Activated CD8-positive, alpha-beta T cell treated with anti-CD3 and anti-CD28 coated beads for 36 hours (primary cell): ENCODE measurements at regions not wholly inside any gene's neighbourhood (a gene's known extent, or its start where the extent isn't known, plus 50 kb on each side); places are given as distances from the start of the nearest gene placed in this dataset.

ENCODE experiments used
- ATAC-seq: fragments of 200-7000 bp; cut with Tn5 transposase; one replicate; pipeline ENCODE4 v1.10.0; 2021; ENCODE audit warnings: mild to moderate bottlenecking, moderate library complexity
- CTCF ChIA-PET: fragments of 350-600 bp; sonication (Branson Sonifier 250); formaldehyde crosslinking; loops from one replicate; lab custom pipeline; 2021; ENCODE audit warnings: antibody characterized with exemption; lab: Charles Lee
- POLR2A ChIA-PET: fragments of 350-600 bp; sonication (Branson Sonifier 250); formaldehyde crosslinking; loops from one replicate; lab custom pipeline; 2021; ENCODE audit warnings: antibody characterized with exemption; lab: Charles Lee
- DNase-seq: peaks from one replicate; pipeline ENCODE4 v3.0.0-alpha.2; 2020
- H3K27ac Mint-ChIP-seq: one replicate; pipeline ENCODE4 v1.8.0; 2021; ENCODE audit warnings: mild to moderate bottlenecking, mixed read lengths
- H3K27me3 Mint-ChIP-seq: one replicate; pipeline ENCODE4 v1.8.0; 2021; ENCODE audit warnings: mixed read lengths
- H3K36me3 Mint-ChIP-seq: one replicate; pipeline ENCODE4 v1.8.0; 2021; ENCODE audit warnings: low read depth, mixed read lengths
- H3K4me1 Mint-ChIP-seq: one replicate; pipeline ENCODE4 v1.8.0; 2021; ENCODE audit warnings: low read depth, mixed read lengths
- H3K4me3 Mint-ChIP-seq: one replicate; pipeline ENCODE4 v1.8.0; 2021; ENCODE audit warnings: mild to moderate bottlenecking, moderate library complexity, mixed read lengths
- H3K9me3 Mint-ChIP-seq: one replicate; pipeline ENCODE4 v1.8.0; 2021; ENCODE audit warnings: mixed read lengths
- CTCF ChIP-seq: fragments of 200-600 bp; IDR thresholded peaks from one replicate; pipeline ENCODE4 v1.8.0; 2022; ENCODE audit warnings: antibody characterized with exemption, mild to moderate bottlenecking
- intact Hi-C: fragments of 100-400 bp; cut with micrococcal nuclease; formaldehyde crosslinking; loops from one replicate; pipeline ENCODE4 v1.10.0; 2022

GRCh38 chr14:29233188-29233587, 466.6 kb downstream of the FOXG1 start:
- no peak overlapping the region for H3K4me3 Mint-ChIP-seq
- no peak overlapping the region for H3K27ac Mint-ChIP-seq
- H3K9me3 Mint-ChIP-seq, result no peaks in the 10 kb centered on the region
- no peaks in the 10 kb centered on the region for H3K27me3 Mint-ChIP-seq
- H3K4me1 Mint-ChIP-seq, result no peaks in the 10 kb centered on the region
- ChIA-PET CTCF (no interaction called here), POLR2A (no interaction called here)
- ATAC-seq (no peak), DNase-seq (no peak)
- intact Hi-C loops, result no loop called here
- TF ChIP-seq CTCF, result no peak
- H3K36me3 Mint-ChIP-seq, result no peaks in the 10 kb centered on the region

- intact Hi-C loops, result no loop called here
- no peak overlapping the region for H3K27ac Mint-ChIP-seq
- no peak for DNase-seq
- CTCF ChIA-PET, result no interaction called here
- H3K4me3 Mint-ChIP-seq, result no peak overlapping the region
- no peaks in the 10 kb centered on the region for H3K9me3 Mint-ChIP-seq
- H3K27me3 Mint-ChIP-seq, result no peaks in the 10 kb centered on the region
- ATAC-seq, result no peak
- TF ChIP-seq CTCF, result no peak
- H3K4me1 Mint-ChIP-seq, result no peaks in the 10 kb centered on the region
- POLR2A ChIA-PET, result no interaction called here
- H3K36me3 Mint-ChIP-seq, result no peaks in the 10 kb centered on the region
Observed at GRCh38 chr14:29235991-29236390, 469.4 kb downstream of the FOXG1 start.

GRCh38 chr14:29236401-29236800, 469.8 kb downstream of the FOXG1 start:
- ATAC-seq (no peak), DNase-seq (no peak)
- Mint-ChIP-seq H3K27me3 (no peaks in the 10 kb centered on the region), H3K4me3 (no peak overlapping the region), H3K36me3 (no peaks in the 10 kb centered on the region), H3K9me3 (no peaks in the 10 kb centered on the region), H3K27ac (no peak overlapping the region), H3K4me1 (no peaks in the 10 kb centered on the region)
- intact Hi-C loops, result no loop called here
- ChIA-PET POLR2A (no interaction called here), CTCF (no interaction called here)
- TF ChIP-seq CTCF, result no peak

GRCh38 chr14:29236848-29237247, 470.3 kb downstream of the FOXG1 start:
- POLR2A ChIA-PET, result no interaction called here
- Mint-ChIP-seq H3K27ac (no peak overlapping the region), H3K9me3 (no peaks in the 10 kb centered on the region), H3K4me1 (no peaks in the 10 kb centered on the region), H3K27me3 (no peaks in the 10 kb centered on the region), H3K4me3 (no peak overlapping the region), H3K36me3 (no peaks in the 10 kb centered on the region)
- ATAC-seq (no peak), DNase-seq (no peak)
- TF ChIP-seq CTCF, result no peak
- intact Hi-C loops, result no loop called here
- CTCF ChIA-PET, result no interaction called here

- TF ChIP-seq CTCF, result no peak
- Mint-ChIP-seq H3K27me3 (no peaks in the 10 kb centered on the region), H3K4me1 (no peaks in the 10 kb centered on the region), H3K4me3 (no peak overlapping the region), H3K36me3 (no peaks in the 10 kb centered on the region), H3K9me3 (peaks cover 3% of the 10 kb centered on the region), H3K27ac (no peak overlapping the region)
- no peak for ATAC-seq
- CTCF ChIA-PET, result no interaction called here
- intact Hi-C loops, result no loop called here
- no peak for DNase-seq
- POLR2A ChIA-PET, result no interaction called here
Observed at GRCh38 chr14:29240066-29240465, 473.5 kb downstream of the FOXG1 start.
